Upper lobe of right lung (tissue), 1 donor: ENCODE measurements at regions not wholly inside any gene's neighbourhood (a gene's known extent, or its start where the extent isn't known, plus 50 kb on each side); places are given as distances from the start of the nearest gene placed in this dataset.
"Not testable (repeated sequence)": the region's sequence is repeated elsewhere in the genome, so short reads cannot be mapped to it uniquely, and the experiment has no call there.

ENCODE experiments used
- ATAC-seq: fragments of 200-7000 bp; cut with Tn5 transposase; one replicate; pipeline ENCODE4 v1.9.1; 2020; ENCODE audit warnings: mild to moderate bottlenecking, moderate library complexity
- DNase-seq: peaks from one replicate; pipeline ENCODE4 v3.0.0-alpha.2; 2020
- H3K27ac ChIP-seq: fragments of 200-600 bp; one replicate; pipeline ENCODE4 v1.8.0; 2022
- H3K27me3 ChIP-seq: fragments of 200-600 bp; one replicate; pipeline ENCODE4 v1.8.0; 2022; ENCODE audit warnings: mild to moderate bottlenecking
- H3K36me3 ChIP-seq: fragments of 200-600 bp; one replicate; pipeline ENCODE4 v1.8.0; 2022
- H3K4me1 ChIP-seq: fragments of 200-600 bp; one replicate; pipeline ENCODE4 v1.8.0; 2022
- H3K4me3 ChIP-seq: fragments of 200-600 bp; one replicate; pipeline ENCODE4 v1.8.0; 2022; ENCODE audit warnings: mild to moderate bottlenecking
- H3K9me3 ChIP-seq: fragments of 200-600 bp; one replicate; pipeline ENCODE4 v1.8.0; 2022
- CTCF ChIP-seq: fragments of 200-600 bp; IDR thresholded peaks from one replicate; pipeline ENCODE4 v1.8.0; 2022; ENCODE audit warnings: antibody characterized with exemption
- intact Hi-C: fragments of 100-400 bp; cut with DNase I; formaldehyde crosslinking; loops from one replicate; pipeline ENCODE4 v1.11.0; 2022
- donor health status: DM: no; HTN: yes; CAD: no; lungs with severe emphysema.

DNA sequence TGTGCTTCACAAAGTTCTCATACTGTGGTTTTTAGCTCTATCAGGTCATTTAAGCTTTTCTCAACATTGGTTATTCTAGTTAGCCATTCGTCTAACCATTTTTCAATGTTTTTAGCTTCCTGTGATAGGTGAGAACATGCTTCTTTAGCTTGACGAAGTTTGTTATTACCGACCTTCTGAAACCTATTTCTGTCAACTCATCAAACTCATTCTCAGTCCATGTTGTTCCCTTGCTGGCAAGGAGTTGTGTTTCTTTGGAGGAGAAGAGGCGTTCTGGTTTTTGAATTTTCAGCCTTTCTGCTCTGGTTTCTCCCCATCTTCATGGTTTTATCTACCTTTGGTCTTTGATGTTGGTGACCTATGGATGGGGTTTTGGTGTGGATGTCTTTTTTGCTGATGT lies 120.9 kb downstream of the NFKBIZ start:
- no peak for TF ChIP-seq CTCF
- H3K4me1 ChIP-seq = no peaks in the 10 kb centered on the region
- DNase-seq (no peak), ATAC-seq (no peak)
- intact Hi-C loops = no loop called here
- no peak overlapping the region for H3K27ac ChIP-seq
- no peaks in the 10 kb centered on the region for H3K9me3 ChIP-seq
- no peak overlapping the region for H3K4me3 ChIP-seq
- H3K27me3 ChIP-seq = no peaks in the 10 kb centered on the region
- H3K36me3 ChIP-seq = no peaks in the 10 kb centered on the region

DNA sequence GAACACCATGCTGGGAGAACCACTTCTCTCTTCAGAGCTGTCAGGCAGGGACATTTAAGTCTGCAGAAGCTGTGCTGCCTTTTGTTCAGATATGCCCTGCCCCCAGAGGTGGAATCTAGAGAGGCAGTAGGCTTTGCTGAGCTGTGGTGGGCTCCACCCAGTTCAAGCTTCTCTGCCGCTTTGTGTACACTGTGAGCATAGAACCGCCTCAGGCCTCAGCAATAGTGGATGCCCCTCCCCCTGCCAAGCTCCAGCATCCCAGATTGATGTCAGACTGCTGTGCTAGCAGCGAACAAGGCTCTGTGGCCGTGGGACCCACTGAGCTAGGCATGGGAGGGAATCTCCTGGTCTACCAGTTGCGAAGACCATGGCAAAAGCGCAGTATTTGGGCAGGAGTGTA lies 121.6 kb downstream of the NFKBIZ start:
- Histone ChIP-seq H3K27me3 (no peaks in the 10 kb centered on the region), H3K9me3 (no peaks in the 10 kb centered on the region), H3K4me3 (no peak overlapping the region), H3K27ac (no peak overlapping the region), H3K4me1 (no peaks in the 10 kb centered on the region), H3K36me3 (no peaks in the 10 kb centered on the region)
- TF ChIP-seq CTCF = no peak
- no peak for DNase-seq
- intact Hi-C loops = no loop called here
- no peak for ATAC-seq

GRCh38 chr3:101972430-101973162 lies 123.3 kb downstream of the NFKBIZ start:
- Histone ChIP-seq H3K27ac (no peak overlapping the region), H3K4me3 (no peak overlapping the region), H3K9me3 (no peaks in the 10 kb centered on the region), H3K4me1 (no peaks in the 10 kb centered on the region), H3K36me3 (no peaks in the 10 kb centered on the region), H3K27me3 (no peaks in the 10 kb centered on the region)
- intact Hi-C loops = no loop called here
- TF ChIP-seq CTCF = no peak
- ATAC-seq (peak; percentile 10), DNase-seq (no peak)

- no peaks in the 10 kb centered on the region for H3K9me3 ChIP-seq
- H3K27ac ChIP-seq = no peak overlapping the region
- TF ChIP-seq CTCF = no peak
- DNase-seq = no peak
- no peak overlapping the region for H3K4me3 ChIP-seq
- no peaks in the 10 kb centered on the region for H3K36me3 ChIP-seq
- intact Hi-C loops = no loop called here
- H3K4me1 ChIP-seq = no peaks in the 10 kb centered on the region
- no peak for ATAC-seq
- no peaks in the 10 kb centered on the region for H3K27me3 ChIP-seq
Observed at GRCh38 chr3:101973163-101973505, 123.8 kb downstream of the NFKBIZ start.

DNA sequence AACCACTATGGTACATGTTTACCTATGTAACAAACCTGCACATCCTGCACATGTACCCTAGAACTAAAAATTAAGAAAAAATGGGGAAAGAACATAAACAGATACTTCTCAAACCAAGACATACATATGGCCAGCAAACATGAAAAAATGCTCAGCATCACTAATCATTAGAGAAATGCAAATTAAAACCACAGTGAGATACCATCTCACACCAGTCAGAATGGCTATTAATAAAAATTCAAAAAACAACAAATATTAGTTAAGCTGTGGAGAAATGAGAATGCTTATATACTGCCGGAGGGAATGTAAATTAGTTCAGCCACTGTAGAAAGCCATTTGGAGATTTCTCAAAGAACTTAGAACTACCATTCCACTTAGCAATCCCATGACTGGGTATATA lies 126.1 kb downstream of the NFKBIZ start:
- H3K27me3 ChIP-seq, DNase-seq, ATAC-seq, H3K4me3 ChIP-seq, intact Hi-C loops, H3K4me1 ChIP-seq, H3K27ac ChIP-seq, H3K9me3 ChIP-seq, H3K36me3 ChIP-seq: not testable (repeated sequence)

DNA sequence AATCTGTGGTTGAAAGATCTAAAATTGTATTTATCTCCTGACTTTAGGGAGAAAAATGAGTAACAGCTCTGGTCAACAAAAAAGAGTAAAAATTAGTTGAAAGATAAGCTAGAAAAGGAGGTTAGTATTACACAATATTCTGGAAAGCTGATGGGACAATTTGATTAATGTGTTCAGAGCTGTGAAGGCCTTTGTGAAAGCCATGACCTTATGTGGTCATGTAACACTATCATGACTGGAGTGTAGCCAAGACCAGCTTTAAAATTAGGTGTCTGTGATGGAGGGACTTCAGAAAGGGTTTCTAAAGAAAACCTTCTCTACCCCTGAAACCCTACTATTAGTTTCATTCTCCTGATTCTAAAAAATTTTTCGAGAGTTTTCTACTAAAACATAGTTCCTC lies 127.2 kb downstream of the NFKBIZ start:
- intact Hi-C loops = no loop called here
- Histone ChIP-seq H3K9me3 (no peaks in the 10 kb centered on the region), H3K4me1 (no peaks in the 10 kb centered on the region), H3K4me3 (no peak overlapping the region), H3K27me3 (no peaks in the 10 kb centered on the region), H3K27ac (no peak overlapping the region), H3K36me3 (no peaks in the 10 kb centered on the region)
- DNase-seq (no peak), ATAC-seq (no peak)
- TF ChIP-seq CTCF = no peak
